ENCODE measurements at regions not wholly inside any gene's neighbourhood (a gene's known extent, or its start where the extent isn't known, plus 50 kb on each side); places are given as distances from the start of the nearest gene placed in this dataset.

- TF ChIP-seq BHLHE40 (IDR thresholded peaks at IDR 0.05; ENCODE audit: borderline replicate concordance) (no peak), ZNF384 (IDR thresholded peaks at IDR 0.05) (no peak), SP1 (IDR thresholded peaks at IDR 0.05) (no peak), FOXM1 (IDR thresholded peaks at IDR 0.05; ENCODE audit: borderline replicate concordance) (no peak), SUZ12 (IDR thresholded peaks at IDR 0.05) (no peak), FOXA1 (IDR thresholded peaks at IDR 0.05) (no peak), ELF4 (IDR thresholded peaks at IDR 0.05) (no peak), NFRKB (IDR thresholded peaks at IDR 0.05) (no peak), HDGF (IDR thresholded peaks at IDR 0.05; ENCODE audit: borderline replicate concordance) (no peak), PKNOX1 (IDR thresholded peaks at IDR 0.05) (no peak), FOXK2 (IDR thresholded peaks at IDR 0.05) (no peak)
Measured at GRCh38 chrX:20361890-20362262, 95.2 kb upstream of the RPS6KA3 start.
